HepG2 (cell line): ENCODE measurements at regions not wholly inside any gene's neighbourhood (a gene's known extent, or its start where the extent isn't known, plus 50 kb on each side); places are given as distances from the start of the nearest gene placed in this dataset.

Experiments used
- NRL ChIP-seq: sonication (generic); formaldehyde crosslinking; IDR thresholded peaks from 2 replicates; pipeline ENCODE4 v1.5.0; 2020; ENCODE audit warnings: missing genetic modification reagents, mild to moderate bottlenecking, moderate library complexity, borderline replicate concordance
- PRDM10 ChIP-seq: sonication (generic); formaldehyde crosslinking; IDR thresholded peaks from 2 replicates; pipeline ENCODE4 v1.4.0; 2020; ENCODE audit warnings: low read depth, missing genetic modification reagents
- TEF ChIP-seq: sonication (generic); formaldehyde crosslinking; IDR thresholded peaks from 2 replicates; pipeline ENCODE4 v1.5.0; 2020; ENCODE audit warnings: missing genetic modification reagents
- ZC3H4 ChIP-seq: sonication (generic); formaldehyde crosslinking; IDR thresholded peaks from 2 replicates; pipeline ENCODE4 v1.4.0; 2020; ENCODE audit warnings: missing genetic modification reagents, borderline replicate concordance
- ZKSCAN8 ChIP-seq: IDR thresholded peaks from 2 replicates; pipeline ENCODE4 v1.6.1; 2016; ENCODE audit warnings: borderline replicate concordance, missing genetic modification reagents, missing compliant biosample characterization
- ZNF253 ChIP-seq: sonication (generic); formaldehyde crosslinking; IDR thresholded peaks from 2 replicates; pipeline ENCODE4 v1.8.0; 2022; ENCODE audit warnings: mild to moderate bottlenecking, missing genetic modification reagents, borderline replicate concordance
- ZNF3 ChIP-seq: IDR thresholded peaks from 2 replicates; pipeline ENCODE4 v1.7.0; 2017; ENCODE audit warnings: inconsistent platforms
- ZNF530 ChIP-seq: sonication (generic); formaldehyde crosslinking; IDR thresholded peaks from 2 replicates; pipeline ENCODE4 v1.5.0; 2020; ENCODE audit warnings: low read depth, mild to moderate bottlenecking, missing genetic modification reagents

GRCh38 chr10:120034236-120034635 lies 141.7 kb downstream of the SEC23IP start:
- no peak for TF ChIP-seq NRL
- no peak for TF ChIP-seq TEF (CRISPR knock-in tag)
- no peak for TF ChIP-seq PRDM10 (CRISPR knock-in tag)
- TF ChIP-seq ZNF3 (CRISPR knock-in tag), result no peak
- TF ChIP-seq ZNF253 (CRISPR knock-in tag), result no peak
- TF ChIP-seq ZKSCAN8 (CRISPR knock-in tag), result no peak
- no peak for TF ChIP-seq ZC3H4
- TF ChIP-seq ZNF530, result no peak
